SK-N-SH treated with all-trans-retinoic acid at 6 μM for 48 hours (cell line): ENCODE measurements at regions not wholly inside any gene's neighbourhood (a gene's known extent, or its start where the extent isn't known, plus 50 kb on each side); places are given as distances from the start of the nearest gene placed in this dataset.

Source experiments
- ATAC-seq: fragments of 200-7000 bp; cut with Tn5 transposase; 3 replicates; pipeline ENCODE4 v1.9.1; 2020; ENCODE audit warnings: mild to moderate bottlenecking, moderate library complexity
- ARNTL ChIP-seq: fragments of 450-650 bp; formaldehyde crosslinking; IDR thresholded peaks from 2 replicates; pipeline ENCODE4 v1.5.0; 2020; ENCODE audit warnings: low read depth, mild to moderate bottlenecking, moderate library complexity, borderline replicate concordance
- BACH2 ChIP-seq: fragments of 250-450 bp; sonication (Bioruptor Pico); IDR thresholded peaks from 2 replicates; pipeline ENCODE4 v1.9.0; 2021; ENCODE audit warnings: mild to moderate bottlenecking, borderline replicate concordance
- CREB5 ChIP-seq: fragments of 250-450 bp; sonication (Bioruptor Pico); IDR thresholded peaks from 2 replicates; pipeline ENCODE4 v1.5.1; 2020; ENCODE audit warnings: low read depth, mild to moderate bottlenecking, moderate library complexity
- CSDC2 ChIP-seq: fragments of 250-450 bp; sonication (Bioruptor Pico); IDR thresholded peaks from 2 replicates; pipeline ENCODE4 v1.5.0; 2020; ENCODE audit warnings: mild to moderate bottlenecking, moderate library complexity
- ESRRG ChIP-seq: fragments of 250-450 bp; sonication (Bioruptor Pico); IDR thresholded peaks from 2 replicates; pipeline ENCODE4 v1.6.1; 2021; ENCODE audit warnings: mild to moderate bottlenecking
- ISL1 ChIP-seq: fragments of 250-450 bp; sonication (Bioruptor Pico); IDR thresholded peaks from 2 replicates; pipeline ENCODE4 v2.1.2; 2022; ENCODE audit warnings: mild to moderate bottlenecking, moderate library complexity
- PPARA ChIP-seq: fragments of 250-450 bp; sonication (Bioruptor Pico); IDR thresholded peaks from 2 replicates; pipeline ENCODE4 v1.5.0; 2020; ENCODE audit warnings: mild to moderate bottlenecking, borderline replicate concordance
- RARB ChIP-seq: fragments of 250-450 bp; sonication (Bioruptor Pico); IDR thresholded peaks from 2 replicates; pipeline ENCODE4 v1.8.0; 2021; ENCODE audit warnings: mild to moderate bottlenecking, moderate library complexity
- SNAI2 ChIP-seq: fragments of 250-450 bp; sonication (Bioruptor Pico); IDR thresholded peaks from 2 replicates; pipeline ENCODE4 v1.5.0; 2020; ENCODE audit warnings: mild to moderate bottlenecking, moderate library complexity
- TCF4 ChIP-seq: fragments of 250-450 bp; sonication (Bioruptor Pico); IDR thresholded peaks from 2 replicates; pipeline ENCODE4 v1.8.0; 2021; ENCODE audit warnings: mild to moderate bottlenecking, moderate library complexity, borderline replicate concordance
- TOX ChIP-seq: fragments of 250-450 bp; sonication (Bioruptor Pico); IDR thresholded peaks from 2 replicates; pipeline ENCODE4 v1.8.0; 2021; ENCODE audit warnings: mild to moderate bottlenecking, moderate library complexity, borderline replicate concordance
- ZC3H10 ChIP-seq: fragments of 250-450 bp; sonication (Bioruptor Pico); IDR thresholded peaks from 2 replicates; pipeline ENCODE4 v1.5.1; 2021; ENCODE audit warnings: mild to moderate bottlenecking, moderate library complexity
- ZFP3 ChIP-seq: fragments of 250-450 bp; sonication (Bioruptor Pico); IDR thresholded peaks from 2 replicates; pipeline ENCODE4 v1.5.0; 2020; ENCODE audit warnings: mild to moderate bottlenecking, moderate library complexity
- ZFP30 ChIP-seq: fragments of 450-650 bp; formaldehyde crosslinking; IDR thresholded peaks from 2 replicates; pipeline ENCODE4 v1.5.0; 2022; ENCODE audit warnings: mild to moderate bottlenecking, moderate library complexity
- ZNF70 ChIP-seq: fragments of 450-650 bp; formaldehyde crosslinking; IDR thresholded peaks from 2 replicates; pipeline ENCODE4 v1.5.0; 2020; ENCODE audit warnings: mild to moderate bottlenecking, moderate library complexity
- ZNF8 ChIP-seq: fragments of 450-650 bp; formaldehyde crosslinking; IDR thresholded peaks from 2 replicates; pipeline ENCODE4 v1.5.0; 2020; ENCODE audit warnings: mild to moderate bottlenecking, moderate library complexity
- TF ChIP-seq, protein P1 (sequence below): fragments of 250-450 bp; sonication (Bioruptor Pico); IDR thresholded peaks from 2 replicates; pipeline ENCODE4 v1.8.0; 2020; ENCODE audit warnings: mild to moderate bottlenecking, moderate library complexity, borderline replicate concordance
- TF ChIP-seq, protein P2 (sequence below): fragments of 250-450 bp; sonication (Bioruptor Pico); IDR thresholded peaks from 2 replicates; pipeline ENCODE4 v1.5.0; 2020; ENCODE audit warnings: mild to moderate bottlenecking, moderate library complexity

DNA sequence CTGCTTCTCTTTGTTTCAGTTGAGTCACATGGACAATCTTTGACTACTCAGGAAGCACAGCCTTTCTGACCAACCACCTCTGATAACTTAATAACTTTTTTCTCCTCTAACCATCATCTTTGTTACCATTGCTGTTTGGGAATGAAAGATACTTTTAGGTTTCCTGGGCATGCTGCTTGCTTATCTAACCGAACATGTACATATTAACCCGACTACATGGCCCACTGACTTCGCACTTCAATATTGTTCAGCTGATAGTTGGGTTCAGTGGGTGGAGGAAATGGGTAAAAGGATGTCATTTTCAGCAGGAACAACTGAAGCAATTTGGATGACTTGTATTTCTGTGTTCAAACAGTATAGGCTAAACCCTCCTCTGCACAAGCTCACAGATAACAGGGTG is 214.3 kb downstream of the SQOR start:
- no peak for ATAC-seq
- TF ChIP-seq CSDC2 (CRISPR knock-in tag) (no peak), ZC3H10 (CRISPR knock-in tag) (no peak), TCF4 (CRISPR knock-in tag) (no peak), RARB (CRISPR knock-in tag) (no peak), ZNF8 (CRISPR knock-in tag) (no peak), PPARA (CRISPR knock-in tag) (no peak), ZFP3 (CRISPR knock-in tag) (no peak), ZNF70 (CRISPR knock-in tag) (no peak), ZFP30 (CRISPR knock-in tag) (no peak), BACH2 (CRISPR knock-in tag) (no peak), SNAI2 (CRISPR knock-in tag) (no peak), TOX (CRISPR knock-in tag) (no peak), ESRRG (CRISPR knock-in tag) (no peak)
- TF ChIP-seq, protein P1, sequence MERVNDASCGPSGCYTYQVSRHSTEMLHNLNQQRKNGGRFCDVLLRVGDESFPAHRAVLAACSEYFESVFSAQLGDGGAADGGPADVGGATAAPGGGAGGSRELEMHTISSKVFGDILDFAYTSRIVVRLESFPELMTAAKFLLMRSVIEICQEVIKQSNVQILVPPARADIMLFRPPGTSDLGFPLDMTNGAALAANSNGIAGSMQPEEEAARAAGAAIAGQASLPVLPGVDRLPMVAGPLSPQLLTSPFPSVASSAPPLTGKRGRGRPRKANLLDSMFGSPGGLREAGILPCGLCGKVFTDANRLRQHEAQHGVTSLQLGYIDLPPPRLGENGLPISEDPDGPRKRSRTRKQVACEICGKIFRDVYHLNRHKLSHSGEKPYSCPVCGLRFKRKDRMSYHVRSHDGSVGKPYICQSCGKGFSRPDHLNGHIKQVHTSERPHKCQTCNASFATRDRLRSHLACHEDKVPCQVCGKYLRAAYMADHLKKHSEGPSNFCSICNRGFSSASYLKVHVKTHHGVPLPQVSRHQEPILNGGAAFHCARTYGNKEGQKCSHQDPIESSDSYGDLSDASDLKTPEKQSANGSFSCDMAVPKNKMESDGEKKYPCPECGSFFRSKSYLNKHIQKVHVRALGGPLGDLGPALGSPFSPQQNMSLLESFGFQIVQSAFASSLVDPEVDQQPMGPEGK (CRISPR knock-in tag): no peak
- TF ChIP-seq, all 23 proteins: peak for 0

DNA sequence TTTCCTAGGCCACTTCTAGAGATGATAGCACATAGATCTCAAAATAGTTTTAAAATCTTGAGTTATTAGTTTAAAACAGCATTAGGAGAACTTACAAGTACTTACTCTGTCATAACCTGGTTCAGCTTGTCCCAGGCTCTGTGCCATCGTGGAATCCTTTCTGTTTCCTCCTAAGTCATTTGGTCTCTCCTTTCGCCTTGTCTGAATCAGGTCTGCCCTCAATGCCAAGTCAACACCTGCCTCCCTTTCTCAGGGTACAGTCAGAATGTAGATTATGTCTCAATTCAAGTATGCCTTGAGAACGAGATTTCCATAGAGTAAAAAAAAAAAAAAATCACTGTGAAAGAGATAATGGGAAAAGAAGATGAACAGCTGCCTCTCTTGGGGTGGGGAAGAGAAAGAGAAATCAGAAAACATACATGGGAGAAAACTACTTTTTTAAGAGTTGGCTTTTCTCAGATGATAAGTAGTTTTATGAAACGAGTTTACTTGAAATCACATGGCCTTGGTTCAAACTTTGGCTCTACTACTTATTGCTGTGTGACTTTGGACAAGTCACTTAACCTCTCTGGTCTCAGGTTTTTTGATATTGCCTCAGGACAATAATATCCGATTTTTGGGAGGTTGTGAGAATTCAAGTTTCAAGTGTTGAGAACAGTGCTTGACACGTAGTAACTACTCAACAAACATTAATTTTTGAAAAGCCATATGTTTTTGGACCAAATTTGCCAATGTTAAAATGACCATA is 219.8 kb downstream of the SQOR start:
- ATAC-seq: no peak
- no peak for TF ChIP-seq ARNTL (CRISPR knock-in tag)
- TF ChIP-seq TOX (CRISPR knock-in tag): no peak
- no peak for TF ChIP-seq ZC3H10 (CRISPR knock-in tag)
- TF ChIP-seq ZNF70 (CRISPR knock-in tag): no peak
- no peak for TF ChIP-seq ZFP30 (CRISPR knock-in tag)

DNA sequence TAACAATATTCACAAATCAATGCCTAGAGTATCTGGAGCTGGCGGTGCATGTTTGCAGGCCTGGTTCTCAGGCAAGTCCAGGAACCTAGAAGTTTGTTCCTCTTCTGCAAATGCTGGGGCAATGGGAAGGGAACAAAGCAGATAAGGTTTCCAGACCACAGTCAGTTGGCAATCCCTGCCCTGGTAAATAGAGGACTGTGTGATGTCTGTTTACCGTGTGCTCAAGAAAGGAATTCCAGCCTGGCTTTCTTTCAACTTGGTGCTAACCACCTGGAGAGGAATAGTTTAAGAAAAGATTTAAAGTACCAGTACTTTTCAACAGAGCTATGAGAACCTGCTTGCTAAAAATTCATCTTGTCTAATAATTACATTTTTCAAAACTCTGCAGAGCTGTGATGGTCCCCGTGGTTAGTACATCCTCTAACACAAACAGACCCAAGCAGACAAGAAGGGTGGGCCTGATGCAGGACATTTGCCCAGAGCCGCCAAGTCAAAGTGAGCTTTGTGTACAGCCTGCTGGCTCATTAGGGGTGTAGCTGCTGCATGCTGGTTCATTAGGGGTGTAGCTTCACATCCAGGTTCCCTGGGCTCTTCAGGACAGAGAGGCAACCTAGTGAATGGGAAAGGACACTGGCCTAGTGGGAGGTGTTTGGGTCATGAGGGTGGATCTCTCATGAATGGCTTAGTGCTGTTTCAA is 220.5 kb downstream of the SQOR start:
- no peak for TF ChIP-seq ISL1 (CRISPR knock-in tag)
- no peak for ATAC-seq

DNA sequence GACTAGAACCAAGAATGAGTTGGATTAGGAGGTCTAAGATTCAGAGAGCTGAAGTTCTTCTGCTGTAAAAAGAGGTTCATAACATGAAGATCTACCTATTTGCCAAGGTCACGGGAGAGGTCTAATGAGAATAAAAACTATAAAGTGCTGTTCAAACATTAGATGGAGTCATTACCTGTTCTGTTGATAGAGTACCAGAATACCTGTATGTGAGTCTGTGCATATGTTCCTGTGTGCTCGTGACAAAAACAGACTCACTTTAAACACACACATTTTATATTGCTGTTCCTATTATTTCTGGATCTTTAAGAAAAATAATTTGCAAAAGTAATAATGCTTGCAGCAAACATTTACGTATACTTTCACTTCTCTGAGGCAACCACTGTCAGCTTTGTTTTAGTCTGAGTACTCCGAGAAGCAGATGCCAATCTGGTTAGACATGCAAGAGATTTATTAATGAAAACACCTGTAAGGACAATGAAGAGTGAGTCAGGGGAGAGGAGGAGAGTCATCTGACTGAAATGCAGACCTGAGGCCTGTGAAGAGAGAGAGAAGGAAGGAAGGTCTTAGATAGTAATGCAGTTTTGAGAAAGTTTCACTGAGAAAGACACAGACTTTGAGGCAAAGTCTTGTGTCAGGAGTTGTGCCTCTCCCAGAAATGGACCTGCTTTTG is 221.2 kb downstream of the SQOR start:
- ATAC-seq: no peak
- no peak for TF ChIP-seq RARB (CRISPR knock-in tag)
- TF ChIP-seq ZC3H10 (CRISPR knock-in tag): no peak
- no peak for TF ChIP-seq CSDC2 (CRISPR knock-in tag)
- no peak for TF ChIP-seq ZFP3 (CRISPR knock-in tag)
- TF ChIP-seq, protein P2, sequence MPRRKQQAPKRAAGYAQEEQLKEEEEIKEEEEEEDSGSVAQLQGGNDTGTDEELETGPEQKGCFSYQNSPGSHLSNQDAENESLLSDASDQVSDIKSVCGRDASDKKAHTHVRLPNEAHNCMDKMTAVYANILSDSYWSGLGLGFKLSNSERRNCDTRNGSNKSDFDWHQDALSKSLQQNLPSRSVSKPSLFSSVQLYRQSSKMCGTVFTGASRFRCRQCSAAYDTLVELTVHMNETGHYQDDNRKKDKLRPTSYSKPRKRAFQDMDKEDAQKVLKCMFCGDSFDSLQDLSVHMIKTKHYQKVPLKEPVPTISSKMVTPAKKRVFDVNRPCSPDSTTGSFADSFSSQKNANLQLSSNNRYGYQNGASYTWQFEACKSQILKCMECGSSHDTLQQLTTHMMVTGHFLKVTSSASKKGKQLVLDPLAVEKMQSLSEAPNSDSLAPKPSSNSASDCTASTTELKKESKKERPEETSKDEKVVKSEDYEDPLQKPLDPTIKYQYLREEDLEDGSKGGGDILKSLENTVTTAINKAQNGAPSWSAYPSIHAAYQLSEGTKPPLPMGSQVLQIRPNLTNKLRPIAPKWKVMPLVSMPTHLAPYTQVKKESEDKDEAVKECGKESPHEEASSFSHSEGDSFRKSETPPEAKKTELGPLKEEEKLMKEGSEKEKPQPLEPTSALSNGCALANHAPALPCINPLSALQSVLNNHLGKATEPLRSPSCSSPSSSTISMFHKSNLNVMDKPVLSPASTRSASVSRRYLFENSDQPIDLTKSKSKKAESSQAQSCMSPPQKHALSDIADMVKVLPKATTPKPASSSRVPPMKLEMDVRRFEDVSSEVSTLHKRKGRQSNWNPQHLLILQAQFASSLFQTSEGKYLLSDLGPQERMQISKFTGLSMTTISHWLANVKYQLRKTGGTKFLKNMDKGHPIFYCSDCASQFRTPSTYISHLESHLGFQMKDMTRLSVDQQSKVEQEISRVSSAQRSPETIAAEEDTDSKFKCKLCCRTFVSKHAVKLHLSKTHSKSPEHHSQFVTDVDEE (CRISPR knock-in tag): no peak
- no peak for TF ChIP-seq SNAI2 (CRISPR knock-in tag)
- TF ChIP-seq, protein P1 (CRISPR knock-in tag): no peak
- TF ChIP-seq TOX (CRISPR knock-in tag): no peak
- no peak for TF ChIP-seq ZNF8 (CRISPR knock-in tag)

DNA sequence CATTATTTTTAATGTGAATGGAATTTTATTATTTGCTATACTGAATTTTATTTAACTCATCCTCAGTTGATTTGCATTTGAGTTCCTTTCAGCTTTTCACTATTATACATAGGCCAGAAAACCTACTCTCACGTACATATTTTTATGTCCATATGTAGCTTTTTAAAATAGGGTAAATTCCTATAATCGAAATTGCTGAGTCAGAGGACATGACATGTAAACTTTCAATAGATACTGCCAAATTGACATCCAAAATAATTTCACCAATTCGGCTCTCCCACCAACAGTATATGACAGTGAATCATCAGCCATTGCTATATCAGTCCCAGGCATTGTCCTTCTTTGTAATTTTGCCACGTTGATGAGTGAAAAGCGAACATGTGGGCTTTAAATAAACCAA is 222.5 kb downstream of the SQOR start:
- ATAC-seq: no peak
- TF ChIP-seq CSDC2 (CRISPR knock-in tag) (no peak), ARNTL (CRISPR knock-in tag) (no peak), ZFP30 (CRISPR knock-in tag) (no peak), ESRRG (CRISPR knock-in tag) (no peak), TOX (CRISPR knock-in tag) (no peak), SNAI2 (CRISPR knock-in tag) (no peak), BACH2 (CRISPR knock-in tag) (no peak), ZNF8 (CRISPR knock-in tag) (no peak), CREB5 (CRISPR knock-in tag) (no peak), RARB (CRISPR knock-in tag) (no peak), ZNF70 (CRISPR knock-in tag) (no peak), PPARA (CRISPR knock-in tag) (no peak)
- TF ChIP-seq, protein P2 (CRISPR knock-in tag): no peak
